ENCODE measurements at regions not wholly inside any gene's neighbourhood (a gene's known extent, or its start where the extent isn't known, plus 50 kb on each side); places are given as distances from the start of the nearest gene placed in this dataset.

DNA sequence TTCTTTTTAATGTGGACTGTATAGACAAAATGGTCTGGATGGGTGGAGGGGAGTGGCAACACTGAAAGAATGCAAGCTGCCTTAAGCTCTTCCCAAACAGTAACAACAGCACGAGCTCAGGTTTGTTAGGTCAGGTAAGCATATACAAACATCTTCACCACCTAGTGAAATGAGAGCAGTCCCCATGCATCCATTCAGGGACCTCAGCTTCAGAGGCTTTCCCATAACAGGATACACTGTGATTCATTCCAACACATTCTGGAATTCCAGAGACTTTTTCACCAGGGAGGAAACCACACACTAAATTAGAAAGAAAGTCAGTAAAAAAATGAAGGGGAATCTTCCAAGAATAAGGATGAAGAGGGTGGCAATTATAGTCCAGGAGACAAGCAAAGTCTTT, 50.4 kb upstream of the BZW1 start:
- WGBS, result 91% methylated on average over 1 of the region's 1 CpG
- Histone ChIP-seq H3K4me3 (ENCODE audit: low read depth in 1 of 3, low read length in 3 of 3) (no peak overlapping the region), H3K9me3 (ENCODE audit: control insufficient read depth in 4 of 4, low read length in 3 of 4) (no peaks in the 10 kb centered on the region), H3K4me1 (ENCODE audit: control insufficient read depth in 4 of 4, insufficient read depth in 4 of 4, low read length in 3 of 4) (peaks cover 0 to 7% (median 3%) of the 10 kb centered on the region in 4 donors), H3K9ac (ENCODE audit: low read depth in 1 of 2, low read length in 2 of 2) (no peak overlapping the region), H3K27ac (ENCODE audit: low read depth in 1 of 2, low read length in 2 of 2) (no peak overlapping the region), H3K27me3 (ENCODE audit: control insufficient read depth in 4 of 4, insufficient read depth in 4 of 4, low read length in 3 of 4) (no peaks in the 10 kb centered on the region), H3K36me3 (ENCODE audit: control insufficient read depth in 4 of 4, insufficient read depth in 3 of 4, low read depth in 1 of 4, low read length in 3 of 4) (no peaks in the 10 kb centered on the region)
- no peak for TF ChIP-seq FOXA1 (IDR thresholded peaks at IDR 0.05)
- TF ChIP-seq, protein P1, sequence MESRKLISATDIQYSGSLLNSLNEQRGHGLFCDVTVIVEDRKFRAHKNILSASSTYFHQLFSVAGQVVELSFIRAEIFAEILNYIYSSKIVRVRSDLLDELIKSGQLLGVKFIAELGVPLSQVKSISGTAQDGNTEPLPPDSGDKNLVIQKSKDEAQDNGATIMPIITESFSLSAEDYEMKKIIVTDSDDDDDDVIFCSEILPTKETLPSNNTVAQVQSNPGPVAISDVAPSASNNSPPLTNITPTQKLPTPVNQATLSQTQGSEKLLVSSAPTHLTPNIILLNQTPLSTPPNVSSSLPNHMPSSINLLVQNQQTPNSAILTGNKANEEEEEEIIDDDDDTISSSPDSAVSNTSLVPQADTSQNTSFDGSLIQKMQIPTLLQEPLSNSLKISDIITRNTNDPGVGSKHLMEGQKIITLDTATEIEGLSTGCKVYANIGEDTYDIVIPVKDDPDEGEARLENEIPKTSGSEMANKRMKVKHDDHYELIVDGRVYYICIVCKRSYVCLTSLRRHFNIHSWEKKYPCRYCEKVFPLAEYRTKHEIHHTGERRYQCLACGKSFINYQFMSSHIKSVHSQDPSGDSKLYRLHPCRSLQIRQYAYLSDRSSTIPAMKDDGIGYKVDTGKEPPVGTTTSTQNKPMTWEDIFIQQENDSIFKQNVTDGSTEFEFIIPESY (IDR thresholded peaks at IDR 0.05), result no peak
- no peak for TF ChIP-seq GABPA (IDR thresholded peaks at IDR 0.05 in 1 of 2, conservative IDR thresholded peaks at IDR 0.05 in 1 of 2)
- no peak for TF ChIP-seq EGR1 (IDR thresholded peaks at IDR 0.05; ENCODE audit: low read depth in 2 of 2)
- TF ChIP-seq HNF4A (conservative IDR thresholded peaks at IDR 0.05), result no peak
- TF ChIP-seq JUND (IDR thresholded peaks at IDR 0.05), result no peak
- TF ChIP-seq NR2F2 (IDR thresholded peaks at IDR 0.05), result no peak
- TF ChIP-seq, protein P2, sequence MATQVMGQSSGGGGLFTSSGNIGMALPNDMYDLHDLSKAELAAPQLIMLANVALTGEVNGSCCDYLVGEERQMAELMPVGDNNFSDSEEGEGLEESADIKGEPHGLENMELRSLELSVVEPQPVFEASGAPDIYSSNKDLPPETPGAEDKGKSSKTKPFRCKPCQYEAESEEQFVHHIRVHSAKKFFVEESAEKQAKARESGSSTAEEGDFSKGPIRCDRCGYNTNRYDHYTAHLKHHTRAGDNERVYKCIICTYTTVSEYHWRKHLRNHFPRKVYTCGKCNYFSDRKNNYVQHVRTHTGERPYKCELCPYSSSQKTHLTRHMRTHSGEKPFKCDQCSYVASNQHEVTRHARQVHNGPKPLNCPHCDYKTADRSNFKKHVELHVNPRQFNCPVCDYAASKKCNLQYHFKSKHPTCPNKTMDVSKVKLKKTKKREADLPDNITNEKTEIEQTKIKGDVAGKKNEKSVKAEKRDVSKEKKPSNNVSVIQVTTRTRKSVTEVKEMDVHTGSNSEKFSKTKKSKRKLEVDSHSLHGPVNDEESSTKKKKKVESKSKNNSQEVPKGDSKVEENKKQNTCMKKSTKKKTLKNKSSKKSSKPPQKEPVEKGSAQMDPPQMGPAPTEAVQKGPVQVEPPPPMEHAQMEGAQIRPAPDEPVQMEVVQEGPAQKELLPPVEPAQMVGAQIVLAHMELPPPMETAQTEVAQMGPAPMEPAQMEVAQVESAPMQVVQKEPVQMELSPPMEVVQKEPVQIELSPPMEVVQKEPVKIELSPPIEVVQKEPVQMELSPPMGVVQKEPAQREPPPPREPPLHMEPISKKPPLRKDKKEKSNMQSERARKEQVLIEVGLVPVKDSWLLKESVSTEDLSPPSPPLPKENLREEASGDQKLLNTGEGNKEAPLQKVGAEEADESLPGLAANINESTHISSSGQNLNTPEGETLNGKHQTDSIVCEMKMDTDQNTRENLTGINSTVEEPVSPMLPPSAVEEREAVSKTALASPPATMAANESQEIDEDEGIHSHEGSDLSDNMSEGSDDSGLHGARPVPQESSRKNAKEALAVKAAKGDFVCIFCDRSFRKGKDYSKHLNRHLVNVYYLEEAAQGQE (IDR thresholded peaks at IDR 0.05), result no peak
- TF ChIP-seq FOXA2 (IDR thresholded peaks at IDR 0.05), result no peak
- TF ChIP-seq SP1 (IDR thresholded peaks at IDR 0.05), result no peak
- TF ChIP-seq YY1 (IDR thresholded peaks at IDR 0.05), result no peak
- no peak for TF ChIP-seq HNF4G (IDR thresholded peaks at IDR 0.05)
- TF ChIP-seq, protein P3, sequence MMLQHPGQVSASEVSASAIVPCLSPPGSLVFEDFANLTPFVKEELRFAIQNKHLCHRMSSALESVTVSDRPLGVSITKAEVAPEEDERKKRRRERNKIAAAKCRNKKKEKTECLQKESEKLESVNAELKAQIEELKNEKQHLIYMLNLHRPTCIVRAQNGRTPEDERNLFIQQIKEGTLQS (IDR thresholded peaks at IDR 0.05), result no peak
- no peak for TF ChIP-seq RXRA (IDR thresholded peaks at IDR 0.05)
- no peak for DNase-seq (ENCODE audit: low spot score)

All from liver (tissue), 7 donors.